DMS153 treated with DMSO at 0.1 percent for 48 hours (cell line): ENCODE measurements at regions not wholly inside any gene's neighbourhood (a gene's known extent, or its start where the extent isn't known, plus 50 kb on each side); places are given as distances from the start of the nearest gene placed in this dataset.
"Not testable (repeated sequence)": the region's sequence is repeated elsewhere in the genome, so short reads cannot be mapped to it uniquely, and the experiment has no call there.

ENCODE experiments used
- DNase-seq: peaks from one replicate; lab custom pipeline; 2025; ENCODE audit not compliant: unreplicated experiment; lab: John Stamatoyannopoulos, UW

- no peak for DNase-seq
These were observed 335.3 kb upstream of the ARHGEF26 start for GRCh38 chr3:153785901-153786300.

GRCh38 chr3:153789380-153789779 is 331.8 kb upstream of the ARHGEF26 start:
- DNase-seq = no peak

- not testable (repeated sequence) for DNase-seq
These were observed 324.1 kb upstream of the ARHGEF26 start for GRCh38 chr3:153797056-153797455.

GRCh38 chr3:153809097-153809496 is 312.1 kb upstream of the ARHGEF26 start:
- DNase-seq = no peak

- no peak for DNase-seq
These were observed 302.9 kb upstream of the ARHGEF26 start for GRCh38 chr3:153818338-153818737.

GRCh38 chr3:153820035-153820434 is 301.2 kb upstream of the ARHGEF26 start:
- no peak for DNase-seq

GRCh38 chr3:153828346-153828745 is 292.8 kb upstream of the ARHGEF26 start:
- not testable (repeated sequence) for DNase-seq

GRCh38 chr3:153829606-153830170 is 291.5 kb upstream of the ARHGEF26 start:
- no peak for DNase-seq

GRCh38 chr3:153830552-153830951 is 290.6 kb upstream of the ARHGEF26 start:
- no peak for DNase-seq

GRCh38 chr3:153835540-153835939 is 285.6 kb upstream of the ARHGEF26 start:
- DNase-seq = no peak

- no peak for DNase-seq
These were observed 280.7 kb upstream of the ARHGEF26 start for GRCh38 chr3:153840487-153840886.

GRCh38 chr3:153843994-153844393 is 277.2 kb upstream of the ARHGEF26 start:
- no peak for DNase-seq

- no peak for DNase-seq
These were observed 275.9 kb upstream of the ARHGEF26 start for GRCh38 chr3:153845311-153845710.

GRCh38 chr3:153848702-153849101 is 272.5 kb upstream of the ARHGEF26 start:
- DNase-seq = no peak

GRCh38 chr3:153852355-153852754 is 268.8 kb upstream of the ARHGEF26 start:
- no peak for DNase-seq

- DNase-seq = no peak
These were observed 268.0 kb upstream of the ARHGEF26 start for GRCh38 chr3:153853163-153853562.

GRCh38 chr3:153855772-153856171 is 265.4 kb upstream of the ARHGEF26 start:
- DNase-seq = no peak

GRCh38 chr3:153856932-153857331 is 264.3 kb upstream of the ARHGEF26 start:
- DNase-seq = no peak

GRCh38 chr3:153864793-153865192 is 256.4 kb upstream of the ARHGEF26 start:
- no peak for DNase-seq

- DNase-seq = no peak
These were observed 254.3 kb upstream of the ARHGEF26 start for GRCh38 chr3:153866901-153867300.

- not testable (repeated sequence) for DNase-seq
These were observed 246.8 kb upstream of the ARHGEF26 start for GRCh38 chr3:153874348-153874747.

- DNase-seq = no peak
These were observed 240.7 kb upstream of the ARHGEF26 start for GRCh38 chr3:153880493-153880892.

GRCh38 chr3:153881201-153881600 is 240.0 kb upstream of the ARHGEF26 start:
- DNase-seq = no peak
